DOHH2 (cell line): ENCODE measurements at regions not wholly inside any gene's neighbourhood (a gene's known extent, or its start where the extent isn't known, plus 50 kb on each side); places are given as distances from the start of the nearest gene placed in this dataset.

Source experiments
- H3F3A ChIP-seq: fragments of 200-600 bp; sonication (generic), shearing (Covaris generic); 2 replicates; pipeline ENCODE4 v1.6.0; 2016; ENCODE audit warnings: antibody characterized with exemption, mild to moderate bottlenecking; ENCODE audit not compliant: control insufficient read depth, insufficient read depth
- H3K27ac ChIP-seq: fragments of 200-600 bp; sonication (generic); 2 replicates; pipeline ENCODE4 v1.5.1; 2014; ENCODE audit warnings: low read depth, mild to moderate bottlenecking, low read length, moderate library complexity
- H3K27me3 ChIP-seq: fragments of 200-600 bp; sonication (generic); 2 replicates; pipeline ENCODE4 v1.6.1; 2014; ENCODE audit warnings: mild to moderate bottlenecking, low read length, mixed read lengths; ENCODE audit not compliant: control insufficient read depth
- H3K36me3 ChIP-seq: fragments of 200-600 bp; sonication (generic); 2 replicates; pipeline ENCODE4 v1.6.1; 2014; ENCODE audit warnings: mild to moderate bottlenecking, low read length, moderate library complexity, mixed read lengths; ENCODE audit not compliant: control insufficient read depth
- H3K4me1 ChIP-seq: fragments of 200-600 bp; sonication (generic); 2 replicates; pipeline ENCODE4 v1.6.1; 2014; ENCODE audit warnings: mild to moderate bottlenecking, low read length, mixed read lengths; ENCODE audit not compliant: control insufficient read depth
- H3K4me2 ChIP-seq: fragments of 200-600 bp; sonication (generic); 2 replicates; pipeline ENCODE4 v1.6.0; 2014; ENCODE audit warnings: mild to moderate bottlenecking, low read length, moderate library complexity
- H3K4me3 ChIP-seq: fragments of 200-600 bp; sonication (generic); 2 replicates; pipeline ENCODE4 v1.5.1; 2014; ENCODE audit warnings: mild to moderate bottlenecking, low read length, mixed read lengths
- H3K79me2 ChIP-seq: fragments of 200-600 bp; sonication (generic); 2 replicates; pipeline ENCODE4 v1.6.1; 2014; ENCODE audit warnings: mild to moderate bottlenecking, low read length, mixed read lengths; ENCODE audit not compliant: control insufficient read depth
- H3K9me2 ChIP-seq: fragments of 200-600 bp; sonication (generic); replicated peaks from 2 replicates; pipeline ENCODE4 v1.6.1; 2014; ENCODE audit warnings: mild to moderate bottlenecking, low read length, mixed read lengths; ENCODE audit not compliant: control insufficient read depth
- H3K9me3 ChIP-seq: fragments of 200-600 bp; sonication (generic); 2 replicates; pipeline ENCODE4 v1.6.1; 2014; ENCODE audit warnings: antibody characterized with exemption, low read length, mixed read lengths; ENCODE audit not compliant: control insufficient read depth, insufficient read depth
- H4K20me1 ChIP-seq: fragments of 200-600 bp; sonication (generic); 2 replicates; pipeline ENCODE4 v1.6.0; 2014; ENCODE audit warnings: low read depth, mild to moderate bottlenecking, antibody characterized with exemption, low read length, moderate library complexity; ENCODE audit not compliant: control insufficient read depth, insufficient read depth
- EZH2phosphoT487 ChIP-seq: fragments of 200-600 bp; sonication (generic); IDR thresholded peaks from 2 replicates; pipeline ENCODE4 v1.6.1; 2017; ENCODE audit warnings: borderline replicate concordance, mild to moderate bottlenecking, antibody characterized with exemption, low read length, moderate library complexity, mixed read lengths
- TF ChIP-seq, protein P1 (sequence below): fragments of 200-600 bp; sonication (generic); IDR thresholded peaks from one replicate; pipeline ENCODE4 v1.5.1; 2014; ENCODE audit warnings: antibody characterized with exemption, mild to moderate bottlenecking, low read depth, low read length; ENCODE audit not compliant: poor library complexity, severe bottlenecking

DNA sequence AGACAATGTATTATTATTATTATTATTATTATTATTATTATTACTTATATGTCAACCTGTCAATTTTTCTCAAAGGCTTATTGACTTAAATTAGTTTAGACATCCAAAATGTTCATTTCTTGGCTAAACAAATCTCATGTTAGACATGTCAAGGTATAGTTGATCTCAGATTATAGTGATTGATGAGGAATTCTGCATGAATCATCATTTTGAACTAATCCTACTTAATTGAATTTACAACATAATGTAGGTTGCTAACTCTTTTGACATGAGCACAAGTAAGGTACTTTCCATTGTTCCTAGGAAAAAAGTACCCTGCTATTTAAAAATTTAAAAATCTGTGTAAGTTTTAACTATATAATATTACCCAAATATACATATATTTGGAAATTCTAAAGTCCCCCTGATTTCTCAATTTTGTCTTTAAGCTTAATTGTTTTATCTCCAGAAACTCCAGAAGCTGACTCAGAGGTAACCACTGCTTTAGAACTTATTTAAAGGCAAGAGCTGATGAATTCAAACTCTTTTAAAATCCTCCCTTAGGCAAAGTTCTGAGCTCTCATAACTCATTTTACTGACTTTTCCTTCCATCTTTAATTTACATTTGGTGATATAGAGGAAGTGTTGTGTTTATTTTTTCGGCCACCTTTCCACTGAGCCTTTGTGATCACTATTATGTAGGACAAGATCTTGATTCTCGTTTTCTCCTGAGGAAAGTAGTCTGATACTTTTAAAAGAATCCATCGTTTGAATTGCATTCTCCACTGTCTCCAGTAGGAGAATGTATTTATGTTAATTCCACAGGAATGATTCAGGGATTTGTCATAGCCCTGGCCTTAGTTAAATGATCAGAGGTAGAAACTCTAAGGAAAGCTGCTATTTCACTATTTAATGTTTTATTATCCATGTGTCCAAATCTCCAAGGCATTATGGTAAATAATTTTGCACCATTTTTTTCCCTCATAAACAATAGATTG is 1304.5 kb downstream of the AACS start:
- H3K27me3 ChIP-seq: no peaks in the 10 kb centered on the region
- no peaks in the 10 kb centered on the region for H3K9me3 ChIP-seq
- no peak overlapping the region for H3K27ac ChIP-seq
- no peaks in the 10 kb centered on the region for H3F3A ChIP-seq
- no peaks in the 10 kb centered on the region for H3K79me2 ChIP-seq
- TF ChIP-seq, protein P1, sequence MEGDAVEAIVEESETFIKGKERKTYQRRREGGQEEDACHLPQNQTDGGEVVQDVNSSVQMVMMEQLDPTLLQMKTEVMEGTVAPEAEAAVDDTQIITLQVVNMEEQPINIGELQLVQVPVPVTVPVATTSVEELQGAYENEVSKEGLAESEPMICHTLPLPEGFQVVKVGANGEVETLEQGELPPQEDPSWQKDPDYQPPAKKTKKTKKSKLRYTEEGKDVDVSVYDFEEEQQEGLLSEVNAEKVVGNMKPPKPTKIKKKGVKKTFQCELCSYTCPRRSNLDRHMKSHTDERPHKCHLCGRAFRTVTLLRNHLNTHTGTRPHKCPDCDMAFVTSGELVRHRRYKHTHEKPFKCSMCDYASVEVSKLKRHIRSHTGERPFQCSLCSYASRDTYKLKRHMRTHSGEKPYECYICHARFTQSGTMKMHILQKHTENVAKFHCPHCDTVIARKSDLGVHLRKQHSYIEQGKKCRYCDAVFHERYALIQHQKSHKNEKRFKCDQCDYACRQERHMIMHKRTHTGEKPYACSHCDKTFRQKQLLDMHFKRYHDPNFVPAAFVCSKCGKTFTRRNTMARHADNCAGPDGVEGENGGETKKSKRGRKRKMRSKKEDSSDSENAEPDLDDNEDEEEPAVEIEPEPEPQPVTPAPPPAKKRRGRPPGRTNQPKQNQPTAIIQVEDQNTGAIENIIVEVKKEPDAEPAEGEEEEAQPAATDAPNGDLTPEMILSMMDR: no peak
- no peak for TF ChIP-seq EZH2phosphoT487
- no peaks in the 10 kb centered on the region for H3K4me1 ChIP-seq
- no peaks in the 10 kb centered on the region for H3K9me2 ChIP-seq
- no peaks in the 10 kb centered on the region for H4K20me1 ChIP-seq
- H3K4me2 ChIP-seq: no peak overlapping the region
- no peak overlapping the region for H3K4me3 ChIP-seq
- H3K36me3 ChIP-seq: no peaks in the 10 kb centered on the region

DNA sequence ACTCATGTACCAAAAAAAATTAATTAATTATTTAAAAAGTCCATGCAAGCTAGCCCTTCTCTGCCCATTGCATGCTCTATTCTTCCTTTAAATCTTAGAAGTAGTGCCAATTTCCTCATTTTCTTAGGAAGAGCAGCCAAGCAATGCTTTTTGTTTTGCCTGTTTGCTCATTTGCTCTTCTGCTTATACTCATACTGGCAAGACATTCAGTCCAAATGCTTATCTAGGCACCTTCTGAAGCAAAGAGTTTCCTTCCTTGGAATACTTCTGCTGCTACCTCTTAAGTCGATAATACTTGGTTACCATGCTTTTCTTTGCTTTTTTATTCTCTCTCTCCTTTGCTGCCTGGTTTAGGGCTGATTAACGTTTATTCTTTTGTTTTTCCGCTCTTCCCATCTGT is 1318.3 kb downstream of the AACS start:
- no peaks in the 10 kb centered on the region for H3K4me1 ChIP-seq
- H4K20me1 ChIP-seq: no peaks in the 10 kb centered on the region
- no peaks in the 10 kb centered on the region for H3K79me2 ChIP-seq
- TF ChIP-seq, protein P1: no peak
- H3K27ac ChIP-seq: no peak overlapping the region
- H3K27me3 ChIP-seq: no peaks in the 10 kb centered on the region
- no peaks in the 10 kb centered on the region for H3K36me3 ChIP-seq
- H3F3A ChIP-seq: no peaks in the 10 kb centered on the region
- H3K9me3 ChIP-seq: no peaks in the 10 kb centered on the region
- no peaks in the 10 kb centered on the region for H3K9me2 ChIP-seq
- no peak overlapping the region for H3K4me2 ChIP-seq
- no peak overlapping the region for H3K4me3 ChIP-seq

DNA sequence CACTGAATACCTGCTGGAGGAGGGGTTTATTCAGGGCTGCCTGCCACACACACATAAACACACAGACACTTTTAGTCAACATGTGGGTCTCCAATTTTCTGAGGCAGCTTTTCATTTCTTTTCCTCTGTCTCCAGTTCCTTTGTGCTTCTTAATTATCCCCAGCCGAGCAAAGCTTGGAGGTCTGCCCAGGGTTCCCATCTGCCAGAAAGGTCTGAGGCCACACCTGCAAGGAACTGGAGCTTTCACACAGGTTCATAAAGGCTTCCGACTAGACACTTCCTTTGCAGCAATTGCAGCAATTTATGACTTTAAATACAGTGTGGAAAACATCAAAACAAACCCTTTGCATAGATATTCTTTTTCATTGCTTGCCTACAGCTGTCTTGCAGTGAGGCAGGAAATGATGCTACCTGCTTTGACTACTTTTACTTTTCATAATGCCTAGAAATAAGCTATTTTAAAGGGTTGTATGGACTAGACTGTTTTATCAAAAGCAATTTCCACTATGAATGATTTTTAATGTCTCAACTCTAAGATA is 1318.9 kb downstream of the AACS start:
- Histone ChIP-seq H3K36me3 (no peaks in the 10 kb centered on the region), H3K27me3 (no peaks in the 10 kb centered on the region), H3K9me2 (no peaks in the 10 kb centered on the region), H3K79me2 (no peaks in the 10 kb centered on the region), H3K27ac (no peak overlapping the region), H3K4me3 (no peak overlapping the region), H3K4me1 (no peaks in the 10 kb centered on the region), H3K9me3 (no peaks in the 10 kb centered on the region), H4K20me1 (no peaks in the 10 kb centered on the region), H3F3A (no peaks in the 10 kb centered on the region), H3K4me2 (no peak overlapping the region)
- TF ChIP-seq, protein P1: no peak
- no peak for TF ChIP-seq EZH2phosphoT487
